DND-41 (cell line): ENCODE measurements at regions not wholly inside any gene's neighbourhood (a gene's known extent, or its start where the extent isn't known, plus 50 kb on each side); places are given as distances from the start of the nearest gene placed in this dataset.

Experiments used
- CTCF ChIP-seq: IDR thresholded peaks from 2 replicates; pipeline ENCODE4 v1.5.1; 2012; ENCODE audit warnings: borderline replicate concordance, low read length, moderate library complexity, mild to moderate bottlenecking; ENCODE audit not compliant: poor library complexity, severe bottlenecking; ENCODE audit errors: extremely low read depth
- EZH2 ChIP-seq: IDR thresholded peaks from 3 replicates; pipeline ENCODE4 v1.6.1; 2012; ENCODE audit warnings: borderline replicate concordance, low read depth, mild to moderate bottlenecking, moderate library complexity, low read length, inconsistent platforms; ENCODE audit not compliant: severe bottlenecking

- TF ChIP-seq CTCF (no peak), EZH2 (no peak)
Measured at GRCh38 chr2:67295406-67295805, 101.7 kb upstream of the ETAA1 start.
